Stomach (tissue), 4 donors: ENCODE measurements at regions not wholly inside any gene's neighbourhood (a gene's known extent, or its start where the extent isn't known, plus 50 kb on each side); places are given as distances from the start of the nearest gene placed in this dataset.

Experiments used
- CTCF ChIP-seq, 7 experiments: fragments of 450-650 bp in 4 of 7; fragments of 200-600 bp in 3 of 7; sonication (generic) in 3 of 7; IDR thresholded peaks; one replicate each; pipeline ENCODE4 v1.5.1; 2016 to 2019; ENCODE audit warnings: antibody characterized with exemption in 7 of 7, control low read depth in 2 of 7, mild to moderate bottlenecking in 1 of 7
- POLR2A ChIP-seq, 4 donors: fragments of 450-650 bp; IDR thresholded peaks; one replicate each; pipeline ENCODE4 v1.6.1; 2016; ENCODE audit warnings: antibody characterized with exemption in 4 of 4, control low read depth in 2 of 4, mild to moderate bottlenecking in 1 of 4, moderate library complexity in 1 of 4
- POLR2AphosphoS5 ChIP-seq, 3 donors: sonication (generic); formaldehyde crosslinking; IDR thresholded peaks; one replicate each; pipeline ENCODE4 v1.6.1; 2016; ENCODE audit warnings: antibody characterized with exemption in 3 of 3

DNA sequence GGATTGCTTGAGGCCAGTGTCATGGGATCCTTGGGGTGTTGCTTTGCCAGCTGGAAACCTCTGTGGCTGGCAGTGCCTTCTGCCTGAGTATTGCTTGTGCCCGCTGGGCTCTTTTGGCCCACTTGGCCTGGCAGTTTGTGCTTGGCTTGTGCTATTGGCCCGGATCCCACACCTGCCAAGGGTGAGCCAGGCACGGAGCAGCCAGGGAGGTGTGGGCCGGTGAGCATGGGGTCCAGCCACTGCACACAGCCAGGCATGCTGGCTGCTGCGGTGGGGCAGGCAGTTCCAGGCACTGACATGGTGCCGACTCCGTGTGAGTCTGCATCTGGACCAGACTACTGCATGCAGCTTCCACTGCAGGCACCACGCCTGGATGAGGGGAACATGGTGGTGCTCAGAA is 62.5 kb upstream of the SYNCRIP start:
- TF ChIP-seq CTCF (IDR thresholded peaks at IDR 0.05) (no peak), POLR2AphosphoS5 (IDR thresholded peaks at IDR 0.05) (no peak), POLR2A (IDR thresholded peaks at IDR 0.05) (no peak)
